Fibroblast of lung (primary cell): ENCODE measurements at regions not wholly inside any gene's neighbourhood (a gene's known extent, or its start where the extent isn't known, plus 50 kb on each side); places are given as distances from the start of the nearest gene placed in this dataset.

Experiments used
- DNase-seq, 2 donors: peaks; one replicate each; pipeline versions ENCODE4 v3.0.0 to v3.0.0-alpha.2; 2010; ENCODE audit warnings: low read depth in 2 of 2
- H2AFZ ChIP-seq: 2 replicates; pipeline ENCODE4 v1.5.1; 2012; ENCODE audit warnings: low read length, control low read depth, inconsistent platforms
- H3K27ac ChIP-seq: 2 replicates; pipeline ENCODE4 v1.5.1; 2011; ENCODE audit warnings: low read length, control low read depth; ENCODE audit not compliant: insufficient read depth
- H3K27me3 ChIP-seq: 2 replicates; pipeline ENCODE4 v1.5.1; 2011; ENCODE audit warnings: mild to moderate bottlenecking, low read length; ENCODE audit not compliant: control insufficient read depth, insufficient read depth
- H3K36me3 ChIP-seq: 2 replicates; pipeline ENCODE4 v1.5.1; 2011; ENCODE audit warnings: low read length; ENCODE audit not compliant: control insufficient read depth, insufficient read depth
- H3K4me1 ChIP-seq: 2 replicates; pipeline ENCODE4 v1.5.1; 2011; ENCODE audit warnings: low read length; ENCODE audit not compliant: control insufficient read depth, insufficient read depth; ENCODE audit errors: extremely low read depth
- H3K4me2 ChIP-seq: 2 replicates; pipeline ENCODE4 v1.5.1; 2011; ENCODE audit warnings: low read length, control low read depth; ENCODE audit not compliant: insufficient read depth; ENCODE audit errors: extremely low read depth
- H3K4me3 ChIP-seq, 4 experiments: fragments of 200-600 bp in 1 of 4; sonication (generic) in 1 of 4; replicated peaks in 1 of 4; 2 replicates each; pipeline ENCODE4 v1.5.1; 2011 to 2016; ENCODE audit warnings: low read length in 4 of 4, low read depth in 3 of 4, mild to moderate bottlenecking in 3 of 4, control low read depth in 2 of 4, inconsistent platforms in 1 of 4, mixed read lengths in 1 of 4; ENCODE audit not compliant: insufficient read depth in 1 of 4; ENCODE audit errors: control extremely low read depth in 1 of 4
- H3K79me2 ChIP-seq: 2 replicates; pipeline ENCODE4 v1.5.1; 2012; ENCODE audit warnings: mild to moderate bottlenecking, low read length, inconsistent platforms; ENCODE audit not compliant: control insufficient read depth, insufficient read depth
- H3K9ac ChIP-seq: 2 replicates; pipeline ENCODE4 v1.5.1; 2011; ENCODE audit warnings: mild to moderate bottlenecking, low read length, control low read depth; ENCODE audit not compliant: insufficient read depth
- H3K9me3 ChIP-seq: 2 replicates; pipeline ENCODE4 v1.5.1; 2012; ENCODE audit warnings: low read depth, low read length; ENCODE audit not compliant: control insufficient read depth, insufficient read depth
- H4K20me1 ChIP-seq: 2 replicates; pipeline ENCODE4 v1.5.1; 2011; ENCODE audit warnings: low read length; ENCODE audit not compliant: control insufficient read depth, insufficient read depth; ENCODE audit errors: extremely low read depth
- EZH2 ChIP-seq: IDR thresholded peaks from 2 replicates; pipeline ENCODE4 v1.5.1; 2012; ENCODE audit warnings: low read length, control low read depth, mild to moderate bottlenecking; ENCODE audit errors: missing control alignments
- TF ChIP-seq, protein P1 (sequence below), 2 donors: IDR thresholded peaks in 1 of 2; conservative IDR thresholded peaks in 1 of 2; 1 replicate in 1 of 2; 2 replicates in 1 of 2; pipeline ENCODE4 v1.5.1; 2011 to 2012; ENCODE audit warnings: low read length in 2 of 2, control low read depth in 1 of 2, inconsistent platforms in 1 of 2, low read depth in 1 of 2, mild to moderate bottlenecking in 1 of 2

DNA sequence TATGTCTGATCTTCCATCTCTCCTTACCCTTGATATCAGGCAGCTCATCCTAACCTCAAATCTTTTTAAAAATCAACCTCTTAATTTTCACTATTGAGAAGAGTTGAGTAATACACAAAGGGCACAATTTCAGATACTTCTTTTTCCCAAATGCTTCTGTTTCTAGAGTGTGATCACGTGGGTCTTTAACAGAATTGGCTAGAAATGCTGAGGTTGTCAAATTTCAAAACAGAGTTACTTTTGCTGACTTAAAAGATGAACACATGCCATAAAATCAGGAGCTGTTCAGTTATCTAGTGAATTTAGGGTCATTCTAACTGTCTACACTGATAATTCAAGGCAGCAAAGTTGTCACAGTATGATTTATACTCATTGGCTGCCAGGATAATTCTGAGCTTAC, 63.6 kb upstream of the NGF start:
- Histone ChIP-seq H3K4me2 (no peak overlapping the region), H3K4me3 (no peak overlapping the region), H3K9me3 (no peaks in the 10 kb centered on the region), H3K4me1 (no peaks in the 10 kb centered on the region), H2AFZ (no peak overlapping the region), H3K79me2 (no peaks in the 10 kb centered on the region), H3K27ac (no peak overlapping the region), H3K9ac (no peak overlapping the region), H3K36me3 (no peaks in the 10 kb centered on the region), H4K20me1 (no peaks in the 10 kb centered on the region), H3K27me3 (no peaks in the 10 kb centered on the region)
- no peak for TF ChIP-seq EZH2
- TF ChIP-seq, protein P1, sequence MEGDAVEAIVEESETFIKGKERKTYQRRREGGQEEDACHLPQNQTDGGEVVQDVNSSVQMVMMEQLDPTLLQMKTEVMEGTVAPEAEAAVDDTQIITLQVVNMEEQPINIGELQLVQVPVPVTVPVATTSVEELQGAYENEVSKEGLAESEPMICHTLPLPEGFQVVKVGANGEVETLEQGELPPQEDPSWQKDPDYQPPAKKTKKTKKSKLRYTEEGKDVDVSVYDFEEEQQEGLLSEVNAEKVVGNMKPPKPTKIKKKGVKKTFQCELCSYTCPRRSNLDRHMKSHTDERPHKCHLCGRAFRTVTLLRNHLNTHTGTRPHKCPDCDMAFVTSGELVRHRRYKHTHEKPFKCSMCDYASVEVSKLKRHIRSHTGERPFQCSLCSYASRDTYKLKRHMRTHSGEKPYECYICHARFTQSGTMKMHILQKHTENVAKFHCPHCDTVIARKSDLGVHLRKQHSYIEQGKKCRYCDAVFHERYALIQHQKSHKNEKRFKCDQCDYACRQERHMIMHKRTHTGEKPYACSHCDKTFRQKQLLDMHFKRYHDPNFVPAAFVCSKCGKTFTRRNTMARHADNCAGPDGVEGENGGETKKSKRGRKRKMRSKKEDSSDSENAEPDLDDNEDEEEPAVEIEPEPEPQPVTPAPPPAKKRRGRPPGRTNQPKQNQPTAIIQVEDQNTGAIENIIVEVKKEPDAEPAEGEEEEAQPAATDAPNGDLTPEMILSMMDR (conservative IDR thresholded peaks at IDR 0.05 in 1 of 2, IDR thresholded peaks at IDR 0.05 in 1 of 2; ENCODE audit: low read depth in 1 of 2, low read length in 2 of 2) = no peak
- no peak for DNase-seq

DNA sequence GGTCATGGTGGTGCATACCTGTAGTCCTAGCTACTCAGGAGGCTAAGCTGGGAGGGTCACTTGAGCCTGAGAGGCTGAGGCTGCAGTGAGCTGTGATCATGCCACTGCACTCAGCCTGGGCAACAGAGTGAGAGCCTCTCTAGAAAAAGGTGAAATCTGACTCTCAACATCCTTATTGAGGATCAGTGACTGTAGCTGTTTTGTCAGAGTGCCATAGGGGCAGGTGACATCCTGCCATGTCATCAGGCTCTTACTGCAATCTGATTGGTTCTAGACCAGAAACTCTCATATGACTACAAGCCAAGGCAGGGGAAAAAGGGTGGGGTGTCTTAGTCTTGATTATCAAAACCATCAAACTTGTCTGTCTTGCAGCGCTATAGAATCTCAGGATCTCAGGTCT, 62.8 kb upstream of the NGF start:
- H2AFZ ChIP-seq = no peak overlapping the region
- H3K79me2 ChIP-seq = no peaks in the 10 kb centered on the region
- H4K20me1 ChIP-seq = no peaks in the 10 kb centered on the region
- TF ChIP-seq EZH2 = no peak
- TF ChIP-seq, protein P1 (conservative IDR thresholded peaks at IDR 0.05 in 1 of 2, IDR thresholded peaks at IDR 0.05 in 1 of 2; ENCODE audit: low read depth in 1 of 2, low read length in 2 of 2) = no peak
- H3K36me3 ChIP-seq = no peaks in the 10 kb centered on the region
- no peaks in the 10 kb centered on the region for H3K4me1 ChIP-seq
- no peaks in the 10 kb centered on the region for H3K27me3 ChIP-seq
- H3K9me3 ChIP-seq = no peaks in the 10 kb centered on the region
- DNase-seq = no peak
- H3K27ac ChIP-seq = no peak overlapping the region
- H3K9ac ChIP-seq = no peak overlapping the region
- no peak overlapping the region for H3K4me2 ChIP-seq
- H3K4me3 ChIP-seq = no peak overlapping the region

GRCh38 chr1:115400426-115400825, 62.4 kb upstream of the NGF start:
- Histone ChIP-seq H3K9me3 (no peaks in the 10 kb centered on the region), H3K9ac (no peak overlapping the region), H3K36me3 (no peaks in the 10 kb centered on the region), H3K27me3 (no peaks in the 10 kb centered on the region), H3K4me1 (no peaks in the 10 kb centered on the region), H3K27ac (no peak overlapping the region), H3K4me3 (no peak overlapping the region), H3K79me2 (no peaks in the 10 kb centered on the region), H3K4me2 (no peak overlapping the region), H4K20me1 (no peaks in the 10 kb centered on the region), H2AFZ (no peak overlapping the region)
- no peak for DNase-seq
- TF ChIP-seq EZH2 = no peak
- TF ChIP-seq, protein P1 (conservative IDR thresholded peaks at IDR 0.05 in 1 of 2, IDR thresholded peaks at IDR 0.05 in 1 of 2; ENCODE audit: low read depth in 1 of 2, low read length in 2 of 2) = no peak
